Astrocyte of the cerebellum (primary cell): ENCODE measurements at regions not wholly inside any gene's neighbourhood (a gene's known extent, or its start where the extent isn't known, plus 50 kb on each side); places are given as distances from the start of the nearest gene placed in this dataset.
"Not testable (repeated sequence)": the region's sequence is repeated elsewhere in the genome, so short reads cannot be mapped to it uniquely, and the experiment has no call there.

Experiments
- DNase-seq: peaks from one replicate; pipeline ENCODE4 v3.0.0-alpha.2; 2011; ENCODE audit warnings: low read depth
- H3K4me3 ChIP-seq: 2 replicates; pipeline ENCODE4 v1.5.1; 2011; ENCODE audit warnings: mild to moderate bottlenecking, low read depth, low read length, moderate library complexity
- in situ Hi-C: cut with HindIII; loops from 2 replicates; pipeline ENCODE4 v1.10.0; 2017; ENCODE audit warnings: low sequenced_read_pairs
- TF ChIP-seq, protein P1 (sequence below): IDR thresholded peaks from 2 replicates; pipeline ENCODE4 v1.5.1; 2012; ENCODE audit warnings: low read length, low read depth, moderate library complexity, mild to moderate bottlenecking; ENCODE audit errors: missing control alignments

GRCh38 chrX:45584717-45585116 lies 384.0 kb upstream of the DIPK2B start:
- no peak overlapping the region for H3K4me3 ChIP-seq
- DNase-seq: no peak
- in situ Hi-C loops: no loop called here
- TF ChIP-seq, protein P1, sequence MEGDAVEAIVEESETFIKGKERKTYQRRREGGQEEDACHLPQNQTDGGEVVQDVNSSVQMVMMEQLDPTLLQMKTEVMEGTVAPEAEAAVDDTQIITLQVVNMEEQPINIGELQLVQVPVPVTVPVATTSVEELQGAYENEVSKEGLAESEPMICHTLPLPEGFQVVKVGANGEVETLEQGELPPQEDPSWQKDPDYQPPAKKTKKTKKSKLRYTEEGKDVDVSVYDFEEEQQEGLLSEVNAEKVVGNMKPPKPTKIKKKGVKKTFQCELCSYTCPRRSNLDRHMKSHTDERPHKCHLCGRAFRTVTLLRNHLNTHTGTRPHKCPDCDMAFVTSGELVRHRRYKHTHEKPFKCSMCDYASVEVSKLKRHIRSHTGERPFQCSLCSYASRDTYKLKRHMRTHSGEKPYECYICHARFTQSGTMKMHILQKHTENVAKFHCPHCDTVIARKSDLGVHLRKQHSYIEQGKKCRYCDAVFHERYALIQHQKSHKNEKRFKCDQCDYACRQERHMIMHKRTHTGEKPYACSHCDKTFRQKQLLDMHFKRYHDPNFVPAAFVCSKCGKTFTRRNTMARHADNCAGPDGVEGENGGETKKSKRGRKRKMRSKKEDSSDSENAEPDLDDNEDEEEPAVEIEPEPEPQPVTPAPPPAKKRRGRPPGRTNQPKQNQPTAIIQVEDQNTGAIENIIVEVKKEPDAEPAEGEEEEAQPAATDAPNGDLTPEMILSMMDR: no peak

- TF ChIP-seq, protein P1: no peak
- DNase-seq: no peak
- no peak overlapping the region for H3K4me3 ChIP-seq
- in situ Hi-C loops: no loop called here
Measured at GRCh38 chrX:45577361-45577760, 376.7 kb upstream of the DIPK2B start.

GRCh38 chrX:45571453-45571852 lies 370.8 kb upstream of the DIPK2B start:
- in situ Hi-C loops: no loop called here
- DNase-seq: no peak
- TF ChIP-seq, protein P1: no peak
- no peak overlapping the region for H3K4me3 ChIP-seq

DNA sequence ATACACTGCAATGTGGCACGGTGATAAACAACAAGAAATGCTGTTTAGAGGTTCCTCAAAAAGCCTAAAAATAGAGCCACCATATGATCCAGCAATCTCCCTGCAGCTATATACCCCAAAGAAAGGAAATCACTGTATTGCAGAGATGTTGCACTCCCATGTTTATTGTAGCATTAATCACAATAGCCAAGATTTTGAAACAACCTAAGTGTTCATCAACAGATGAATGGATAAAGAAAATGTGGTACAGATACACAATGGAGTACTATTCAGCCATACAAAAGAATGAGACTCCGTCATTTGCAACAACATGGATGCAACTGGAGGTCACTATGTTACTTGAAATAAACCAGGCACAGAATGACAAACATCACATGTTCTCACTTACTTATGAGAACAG lies 365.8 kb upstream of the DIPK2B start:
- H3K4me3 ChIP-seq: no peak overlapping the region
- in situ Hi-C loops: no loop called here
- TF ChIP-seq, protein P1: no peak
- DNase-seq: no peak

- H3K4me3 ChIP-seq: no peak overlapping the region
- TF ChIP-seq, protein P1: no peak
- DNase-seq: no peak
- in situ Hi-C loops: no loop called here
Measured at GRCh38 chrX:45557387-45557786, 356.7 kb upstream of the DIPK2B start.

DNA sequence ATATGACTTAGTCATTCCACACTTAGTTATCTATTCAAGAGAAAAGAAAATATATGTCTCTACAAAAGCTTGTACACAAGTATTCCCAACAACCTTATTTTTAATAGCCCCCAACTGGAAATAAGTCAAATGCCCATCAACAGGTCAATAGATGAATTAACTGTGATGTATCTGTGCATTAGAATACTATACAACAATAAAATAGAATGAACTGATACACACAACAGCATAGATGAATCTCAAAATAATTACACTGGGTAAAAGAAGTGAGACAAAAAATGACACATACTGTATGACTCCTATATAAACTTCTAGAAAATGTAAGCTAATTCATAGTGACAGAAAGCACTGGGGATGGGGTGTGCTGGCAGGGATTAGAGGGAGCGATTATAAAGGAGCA lies 354.1 kb upstream of the DIPK2B start:
- in situ Hi-C loops: no loop called here
- TF ChIP-seq, protein P1: no peak
- no peak for DNase-seq
- H3K4me3 ChIP-seq: no peak overlapping the region

- H3K4me3 ChIP-seq: no peak overlapping the region
- in situ Hi-C loops: no loop called here
- no peak for DNase-seq
- TF ChIP-seq, protein P1: no peak
Measured at GRCh38 chrX:45553417-45553816, 352.7 kb upstream of the DIPK2B start.

- in situ Hi-C loops, H3K4me3 ChIP-seq, DNase-seq: not testable (repeated sequence)
Measured at GRCh38 chrX:45546697-45547096, 346.0 kb upstream of the DIPK2B start.
